ENCODE measurements at regions not wholly inside any gene's neighbourhood (a gene's known extent, or its start where the extent isn't known, plus 50 kb on each side); places are given as distances from the start of the nearest gene placed in this dataset.
"Not testable (repeated sequence)": the region's sequence is repeated elsewhere in the genome, so short reads cannot be mapped to it uniquely, and the experiment has no call there.

DNA sequence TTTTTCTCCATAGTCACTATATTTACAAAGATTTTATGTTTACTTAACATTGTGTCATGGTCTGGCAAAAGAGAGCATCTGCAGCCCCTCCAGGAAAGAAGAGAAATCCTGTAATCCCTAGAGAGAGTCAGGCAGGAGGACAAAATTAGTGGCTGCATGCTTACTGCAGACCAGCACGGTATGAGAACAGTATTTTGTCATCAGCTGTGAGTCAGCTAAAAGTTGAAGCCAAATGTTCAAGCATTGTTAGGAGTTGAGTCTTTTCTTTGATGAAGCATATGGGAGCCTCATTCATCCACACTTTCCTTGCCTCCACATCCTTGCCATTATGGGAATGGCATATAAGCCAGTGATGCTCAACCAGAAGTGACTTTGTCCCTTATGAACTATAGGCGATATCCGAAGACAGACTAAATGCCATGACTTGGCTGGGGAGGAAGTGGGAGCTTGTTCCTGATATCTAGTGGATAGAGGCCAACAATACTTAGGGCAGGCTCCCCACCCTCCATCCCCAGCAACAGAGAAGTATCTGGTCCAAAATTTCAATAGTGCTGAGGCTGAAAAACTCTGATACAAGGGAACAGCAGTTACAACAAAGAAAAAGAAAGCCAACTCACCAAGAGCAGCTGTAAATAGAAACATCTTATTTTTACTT, 112.0 kb upstream of the OR5AK2 start:
- no peak for DNase-seq (ENCODE audit: low spot score)

DNA sequence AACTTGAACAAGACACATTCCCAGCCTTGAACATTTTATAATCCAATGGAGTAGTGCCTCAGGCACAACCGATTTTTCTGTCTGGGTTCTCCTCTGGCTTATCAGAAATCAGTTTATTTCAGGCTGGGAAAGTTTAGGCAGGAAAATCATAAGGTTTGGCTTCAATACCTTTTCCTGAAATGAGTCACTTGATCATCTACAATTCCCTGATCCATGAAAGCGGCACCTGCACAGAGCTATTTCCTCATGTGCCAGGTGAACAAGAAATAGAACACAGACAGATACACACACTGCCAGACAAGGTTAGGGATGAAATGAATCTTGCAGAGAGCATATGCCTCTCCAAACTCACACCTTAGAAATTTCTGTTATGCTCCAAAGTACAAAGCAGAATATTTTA, 106.7 kb upstream of the OR9G4 start:
- no peak for DNase-seq (ENCODE audit: low spot score)

DNA sequence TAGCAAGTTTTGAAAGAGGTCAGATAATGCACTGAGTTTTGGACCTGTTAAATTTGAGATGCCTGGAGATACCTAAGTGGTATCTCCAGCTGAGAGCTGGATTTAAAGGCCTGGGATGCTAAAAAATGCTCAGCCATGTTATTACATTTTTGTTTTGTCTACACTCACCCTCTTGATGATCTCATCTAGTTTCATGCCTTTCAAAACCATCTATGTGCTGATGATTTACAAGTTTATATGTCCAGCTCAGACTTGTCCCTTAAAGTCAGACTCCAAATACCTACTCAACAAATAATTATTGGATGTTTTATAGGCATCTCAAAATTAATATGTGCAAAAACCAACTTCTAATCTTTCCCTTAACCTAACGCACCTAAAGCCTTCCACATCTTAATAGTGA, 103.6 kb upstream of the OR9G4 start:
- DNase-seq (ENCODE audit: low spot score) = no peak

DNA sequence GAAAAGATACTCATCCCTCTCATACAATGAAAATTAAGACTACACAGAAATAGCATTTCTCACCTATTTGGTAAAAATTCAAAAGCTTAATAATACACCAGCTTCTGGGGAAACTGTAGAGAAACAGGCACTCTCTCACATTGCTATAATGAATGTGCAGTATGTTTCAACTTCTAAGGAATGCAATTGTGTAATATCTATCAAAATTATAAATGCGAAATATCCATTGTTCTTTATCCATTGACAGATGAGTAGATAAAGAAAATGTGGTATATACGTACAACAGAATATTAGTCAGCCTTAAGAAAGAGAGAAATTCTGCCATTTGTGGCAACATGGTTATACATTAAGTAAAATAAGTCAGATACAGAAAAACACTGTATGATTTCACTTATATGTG, 101.4 kb upstream of the OR9G4 start:
- no peak for DNase-seq (ENCODE audit: low spot score)

DNA sequence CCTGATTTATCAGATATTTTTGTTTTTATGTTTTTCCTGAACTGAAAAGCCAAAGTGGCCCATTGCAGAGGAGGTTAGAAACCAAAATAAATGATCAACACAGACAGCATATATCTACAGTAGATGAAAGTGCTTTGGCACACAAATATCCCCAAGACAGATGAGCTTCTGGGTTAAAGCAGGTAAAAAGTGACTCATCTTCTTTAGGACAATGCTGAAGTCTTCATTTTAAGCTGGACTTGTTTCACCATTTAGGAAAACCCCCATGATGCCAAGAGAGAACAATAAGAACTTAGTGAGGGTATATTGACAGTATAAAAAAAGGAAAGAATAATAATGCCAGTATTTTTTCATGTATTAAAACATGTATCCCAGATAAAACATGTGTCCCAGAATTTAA, 100.8 kb upstream of the OR9G4 start:
- DNase-seq (ENCODE audit: low spot score) = no peak

DNA sequence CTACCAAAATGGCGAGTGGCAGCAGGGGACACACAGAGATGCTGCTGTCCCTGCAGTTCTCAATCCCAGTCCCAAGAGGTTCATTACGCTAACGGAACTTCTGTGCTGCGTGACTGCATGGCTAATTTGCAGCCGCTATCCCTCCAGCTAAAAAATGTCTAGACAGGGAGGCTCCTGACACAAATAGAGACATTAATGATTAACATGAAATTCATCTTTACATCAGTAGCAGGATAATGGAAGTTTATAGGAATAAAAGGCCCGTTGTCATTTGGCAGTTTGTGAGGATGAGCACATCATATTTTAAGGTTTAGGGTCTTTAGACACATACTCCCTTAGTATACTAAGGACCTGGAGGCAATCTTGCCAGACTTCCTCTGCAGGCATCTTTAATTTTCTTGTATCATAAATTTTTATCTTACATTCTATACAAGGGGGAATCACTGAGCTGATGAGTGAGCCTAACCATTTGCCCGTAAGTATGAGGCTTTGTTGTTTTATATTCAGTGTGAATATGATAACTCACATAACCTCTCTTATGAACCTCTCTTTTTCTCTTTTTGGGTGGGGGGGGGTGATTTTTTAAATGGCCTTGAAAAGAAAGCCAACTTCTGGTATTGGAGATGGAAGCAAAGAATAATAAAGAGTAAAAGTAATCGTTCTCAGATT, 99.8 kb upstream of the OR9G4 start:
- DNase-seq (ENCODE audit: low spot score) = no peak

DNA sequence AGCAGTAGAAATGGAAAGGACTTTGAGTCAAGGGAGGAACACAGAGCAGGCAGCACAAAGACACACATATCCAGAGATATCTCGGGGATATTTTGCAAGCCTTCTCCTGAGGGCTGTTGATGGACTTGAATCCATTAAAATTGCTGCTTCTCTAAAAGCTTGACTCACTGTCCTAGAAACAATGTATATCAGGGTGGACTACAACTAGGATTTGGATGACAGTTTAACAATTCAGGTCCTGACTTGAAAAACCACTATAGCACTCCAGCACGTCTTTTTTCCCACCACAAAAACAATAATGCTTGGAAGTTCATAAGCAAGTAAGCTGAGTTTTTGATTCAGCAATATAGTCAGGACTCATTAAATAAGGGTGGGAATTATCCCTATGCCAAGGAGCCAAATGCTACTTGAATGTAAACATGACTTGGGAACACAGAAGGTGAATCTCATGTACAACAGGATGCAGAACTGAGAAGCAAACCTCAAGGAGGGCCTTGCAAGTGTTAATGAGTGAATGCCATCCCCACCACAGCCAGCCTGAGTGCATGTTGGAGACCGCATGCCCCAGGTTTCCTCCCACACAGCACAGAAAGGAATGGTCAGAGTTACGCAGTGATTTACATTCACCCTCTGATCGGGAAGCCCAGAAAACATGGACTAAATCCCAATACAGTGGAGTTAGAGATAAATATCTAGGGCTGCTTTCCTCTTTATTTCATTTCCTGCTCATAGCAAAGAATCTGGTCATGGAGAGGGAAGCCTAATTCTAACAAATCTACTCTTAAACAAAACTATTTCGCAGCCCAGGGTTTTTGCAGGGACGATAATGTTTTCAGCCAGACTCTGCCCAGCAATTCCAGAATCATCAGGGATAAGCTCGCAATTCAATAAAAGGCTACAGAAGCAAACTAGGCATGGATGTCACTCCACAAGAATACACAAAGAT, 98.4 kb upstream of the OR9G4 start:
- no peak for DNase-seq (ENCODE audit: low spot score)

DNA sequence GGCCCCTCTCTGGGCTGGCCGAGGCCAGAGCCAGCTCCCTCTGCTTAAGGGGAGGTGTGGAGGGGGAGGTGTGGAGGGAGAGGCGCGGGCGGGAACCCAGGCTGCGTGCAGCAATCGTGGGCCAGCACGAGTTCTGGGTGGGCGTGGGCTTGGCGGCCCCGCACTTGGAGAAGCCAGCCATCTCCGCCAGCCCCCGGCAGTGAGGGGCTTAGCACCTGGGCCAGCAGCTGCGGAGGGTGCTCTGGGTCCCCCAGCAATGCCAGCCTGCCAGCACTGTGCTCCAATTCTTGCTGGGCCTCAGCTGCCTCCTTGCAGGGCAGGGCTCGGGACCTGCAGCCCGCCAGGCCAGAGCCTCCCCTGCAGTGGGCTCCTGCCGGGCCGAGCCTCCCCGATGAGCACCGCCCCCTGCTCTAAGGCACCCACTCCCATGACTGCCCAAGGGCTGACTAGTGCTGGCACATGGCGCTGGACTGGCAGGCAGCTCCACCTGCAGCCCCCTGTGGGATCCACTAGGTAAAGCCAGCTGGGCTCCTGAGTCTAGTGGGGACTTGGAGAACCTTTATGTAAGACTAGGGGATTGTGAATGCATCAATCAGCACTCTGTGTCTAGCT, 96.7 kb upstream of the OR9G4 start:
- no peak for DNase-seq (ENCODE audit: low spot score)

DNA sequence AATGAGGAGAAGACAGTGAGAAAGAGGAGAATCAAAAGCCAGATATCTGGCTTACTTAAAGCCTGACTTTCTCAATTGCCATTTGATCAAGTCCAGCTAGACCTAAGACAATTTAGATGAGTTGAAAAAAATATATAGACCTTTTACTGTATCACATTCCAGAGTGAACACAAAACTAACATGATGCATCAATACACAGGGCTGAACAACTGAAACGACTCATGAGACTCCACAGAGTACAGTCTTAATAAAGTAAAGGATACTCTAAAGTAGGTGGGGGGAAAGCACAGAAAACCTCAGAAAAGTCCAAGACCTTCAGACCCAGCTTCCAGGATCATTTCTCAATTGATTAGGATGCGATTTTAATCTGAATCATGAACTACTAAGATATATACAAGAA, 95.3 kb upstream of the OR9G4 start:
- DNase-seq (ENCODE audit: low spot score) = no peak

DNA sequence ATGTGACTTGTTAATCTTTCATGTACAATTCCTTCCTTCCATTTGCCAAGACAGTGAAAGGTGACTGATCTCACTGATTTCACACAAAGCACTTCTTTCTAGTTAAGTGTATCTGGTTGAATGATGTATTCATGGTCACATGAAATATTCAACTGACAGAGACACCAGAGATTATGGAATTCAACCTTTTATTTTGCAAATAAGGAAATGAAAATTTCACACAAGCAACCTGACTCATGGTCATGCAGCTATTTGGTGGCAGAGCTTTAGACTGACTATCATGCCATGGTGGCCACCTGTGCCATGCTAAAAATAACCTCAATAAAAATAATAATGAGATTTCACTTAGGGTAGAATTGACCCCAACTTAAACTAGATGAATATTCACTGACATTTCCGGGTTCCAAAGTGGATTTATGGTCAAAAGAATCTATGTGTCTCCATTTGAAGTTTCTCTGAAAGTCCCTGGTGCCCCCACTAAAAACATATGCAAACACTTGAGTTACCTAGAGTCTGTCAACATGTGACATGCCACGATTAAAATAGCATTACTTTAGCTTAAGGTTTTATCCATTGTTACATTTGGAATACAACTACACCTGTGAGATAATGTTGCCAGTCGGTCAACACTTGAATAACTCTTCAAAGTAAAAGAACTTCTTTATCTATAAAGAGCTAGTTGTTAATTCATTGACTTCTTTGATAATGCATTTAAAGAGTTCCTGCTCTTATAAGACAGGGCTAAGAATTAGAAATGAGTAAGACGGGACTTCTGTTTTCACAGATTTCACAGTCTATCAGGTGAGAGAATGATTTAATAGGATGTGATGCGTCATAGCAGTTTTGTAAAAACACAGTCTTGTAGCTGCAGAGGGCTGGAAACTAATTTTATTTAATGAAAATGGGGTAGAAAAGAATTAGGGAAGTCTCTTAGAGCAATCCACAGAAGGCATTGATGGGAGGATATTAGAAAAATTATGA, 94.6 kb upstream of the OR9G4 start:
- DNase-seq (ENCODE audit: low spot score) = no peak

DNA sequence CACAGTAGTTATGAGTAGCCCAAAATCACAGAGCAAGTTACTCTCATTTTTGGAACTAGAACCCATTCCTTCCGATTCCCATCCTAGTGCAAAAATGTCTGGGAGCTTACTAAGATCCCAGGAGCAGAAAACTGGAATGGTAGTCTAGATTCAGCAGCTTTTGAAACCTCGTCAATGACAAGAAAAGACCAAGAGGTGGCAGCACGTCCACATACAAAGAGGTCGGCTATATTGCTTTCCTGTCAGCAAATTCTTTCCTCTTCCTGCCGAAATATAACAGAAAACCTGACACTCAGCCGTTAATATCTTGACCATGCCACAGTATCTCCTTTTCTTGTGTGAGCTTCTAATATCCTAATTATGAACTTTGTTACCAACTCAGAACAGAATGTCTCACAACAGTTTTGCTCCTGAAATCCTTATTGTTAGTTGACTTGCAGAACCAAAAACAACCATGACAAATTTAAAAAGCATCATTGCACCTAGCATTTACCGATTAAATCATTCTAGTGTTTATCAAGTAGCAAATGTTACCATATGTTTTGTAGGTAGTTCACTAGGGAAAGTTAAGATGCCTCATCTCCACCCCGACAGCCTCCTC, 92.8 kb upstream of the OR9G4 start:
- DNase-seq (ENCODE audit: low spot score) = peak; percentile 58

DNA sequence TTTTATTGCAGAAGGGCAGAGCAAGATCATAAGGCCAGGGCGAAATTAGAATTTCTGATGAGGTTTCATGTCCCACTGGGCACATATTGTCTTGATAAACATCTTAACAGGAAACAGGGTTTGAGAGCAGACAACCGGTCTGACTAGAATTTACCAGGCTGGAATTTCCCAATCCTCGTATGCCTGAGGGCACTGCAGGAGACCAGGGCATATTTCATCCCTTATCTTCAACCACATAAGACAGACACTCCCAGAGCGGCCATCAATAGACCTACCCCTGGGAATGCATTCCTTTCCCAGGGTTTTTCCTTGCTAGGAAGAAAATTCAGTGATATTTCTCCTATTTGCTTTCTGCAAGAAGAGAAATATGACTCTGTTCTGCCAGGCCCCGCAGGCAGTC, 78.9 kb upstream of the OR9G4 start:
- not testable (repeated sequence) for DNase-seq (ENCODE audit: low spot score)

DNA sequence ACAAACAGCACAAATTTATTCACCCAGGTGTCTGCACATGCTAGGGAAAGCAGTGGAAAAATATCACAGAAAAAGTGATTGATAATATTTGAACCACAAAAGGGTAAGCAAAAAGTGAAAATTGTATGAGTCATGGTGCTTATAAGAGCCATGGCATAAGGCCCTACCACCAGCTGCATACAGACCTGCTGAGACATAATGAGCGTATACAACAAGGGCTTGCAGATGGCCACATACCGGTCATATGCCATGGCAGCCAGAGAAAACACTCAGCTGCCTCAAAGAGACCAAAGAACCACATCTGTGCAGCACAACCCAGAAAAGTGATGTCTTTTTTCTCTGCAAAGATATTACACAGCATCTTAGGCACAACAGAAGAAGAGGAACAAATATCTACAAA, 71.4 kb upstream of the OR9G4 start:
- no peak for DNase-seq (ENCODE audit: low spot score)

DNA sequence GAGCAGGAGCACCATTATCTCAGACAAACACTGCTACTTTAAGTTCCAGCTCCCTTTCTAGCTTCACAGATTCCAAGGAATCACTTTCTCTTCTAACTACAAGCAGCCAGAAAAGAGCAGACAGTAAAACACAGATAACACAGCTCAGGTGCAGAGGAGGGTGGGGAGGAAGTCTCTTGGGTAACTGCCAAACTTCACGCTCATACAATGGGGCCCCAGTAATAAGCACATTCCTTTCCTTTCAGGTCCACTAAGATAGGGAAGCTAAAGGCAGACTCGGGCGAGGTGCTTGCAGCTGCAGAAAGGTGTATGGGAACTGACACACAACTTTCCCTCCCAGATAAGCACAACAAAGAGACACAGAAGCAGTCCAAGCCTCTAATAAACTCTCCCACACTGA, 69.2 kb upstream of the OR9G4 start:
- DNase-seq (ENCODE audit: low spot score) = no peak

DNA sequence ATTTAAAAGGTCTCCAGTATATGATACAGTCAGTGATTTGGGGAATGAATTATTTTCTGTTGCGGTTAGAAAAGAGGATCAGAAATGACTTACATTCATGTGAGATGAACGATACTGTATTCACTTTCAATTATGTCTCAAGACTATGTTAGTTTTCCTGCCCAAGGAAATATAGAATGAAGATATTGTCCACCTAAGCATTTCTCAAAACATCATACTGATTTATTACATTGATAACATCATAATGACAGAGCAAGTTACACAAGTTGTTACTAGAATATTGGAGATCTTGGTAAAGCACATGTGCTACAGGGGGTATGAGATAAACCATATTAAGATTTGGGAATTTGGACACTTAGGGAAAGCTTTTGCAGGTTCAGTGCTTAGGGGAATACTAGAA, 67.8 kb upstream of the OR9G4 start:
- DNase-seq (ENCODE audit: low spot score) = no peak

DNA sequence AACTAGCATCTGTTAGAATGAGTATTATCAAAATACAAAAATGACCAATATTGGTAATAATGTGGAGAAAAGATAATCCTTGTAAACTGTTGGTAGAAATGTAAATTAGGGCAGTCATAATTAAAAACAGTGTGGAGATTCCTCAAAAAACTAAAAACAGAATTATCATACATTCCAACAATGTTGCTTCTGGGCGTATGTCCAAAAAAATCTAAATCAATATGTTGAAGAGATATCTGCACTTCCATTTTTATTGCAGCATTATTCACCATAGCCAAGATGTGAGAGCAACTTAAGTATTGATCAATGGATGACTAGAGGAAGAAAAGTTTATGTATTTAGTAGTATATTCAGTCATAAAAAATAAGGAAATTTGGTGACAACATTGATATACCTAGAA, 59.8 kb upstream of the OR9G4 start:
- no peak for DNase-seq (ENCODE audit: low spot score)

DNA sequence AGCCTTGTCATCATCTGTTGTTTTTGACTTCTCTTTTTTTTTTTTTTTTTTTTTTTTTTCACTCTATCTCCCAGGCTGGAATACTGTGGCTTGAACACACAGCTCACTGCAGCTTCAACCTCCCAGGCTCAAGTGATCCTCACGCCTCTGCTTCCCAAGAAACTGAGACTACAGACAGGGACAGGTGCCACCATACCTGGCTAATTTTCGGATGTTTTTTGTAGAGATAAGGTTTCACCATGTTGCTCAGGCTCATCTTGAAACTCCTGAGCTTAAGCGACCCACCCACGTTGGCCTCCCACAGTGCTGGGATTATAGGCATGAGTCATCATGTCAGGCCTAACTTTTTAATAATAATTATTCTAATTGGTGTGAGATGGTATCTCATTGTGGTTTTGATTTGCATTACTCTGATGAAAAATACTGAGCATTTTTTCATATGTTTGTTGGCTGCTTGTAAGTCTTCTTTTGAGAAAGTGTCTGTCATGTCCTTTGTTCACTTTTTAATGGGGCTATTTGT, 51.3 kb upstream of the OR9G4 start:
- no peak for DNase-seq (ENCODE audit: low spot score)
